HG03108 (cell line): ENCODE measurements at regions not wholly inside any gene's neighbourhood (a gene's known extent, or its start where the extent isn't known, plus 50 kb on each side); places are given as distances from the start of the nearest gene placed in this dataset.

Experiments
- ATAC-seq: cut with Tn5 transposase; IDR thresholded peaks from one replicate; pipeline ENCODE4 v1.9.1; 2021; ENCODE audit warnings: moderate library complexity; ENCODE audit not compliant: unreplicated experiment

- ATAC-seq = no peak
These were observed 191.5 kb upstream of the PARD3B start for GRCh38 chr2:204353823-204354222.

- ATAC-seq = no peak
These were observed 190.8 kb upstream of the PARD3B start for GRCh38 chr2:204354442-204354856.

GRCh38 chr2:204355688-204356087, 189.6 kb upstream of the PARD3B start:
- no peak for ATAC-seq

- ATAC-seq = no peak
These were observed 189.1 kb upstream of the PARD3B start for GRCh38 chr2:204356151-204356641.

GRCh38 chr2:204357286-204357685, 188.0 kb upstream of the PARD3B start:
- ATAC-seq = no peak

GRCh38 chr2:204359076-204359475, 186.2 kb upstream of the PARD3B start:
- ATAC-seq = no peak

- no peak for ATAC-seq
These were observed 184.9 kb upstream of the PARD3B start for GRCh38 chr2:204360218-204361007.

GRCh38 chr2:204361738-204362137, 183.5 kb upstream of the PARD3B start:
- ATAC-seq = no peak

GRCh38 chr2:204362581-204362980, 182.7 kb upstream of the PARD3B start:
- ATAC-seq = no peak

GRCh38 chr2:204363513-204363912, 181.8 kb upstream of the PARD3B start:
- no peak for ATAC-seq

GRCh38 chr2:204364860-204365535, 180.3 kb upstream of the PARD3B start:
- no peak for ATAC-seq

- no peak for ATAC-seq
These were observed 179.5 kb upstream of the PARD3B start for GRCh38 chr2:204365811-204366210.

GRCh38 chr2:204367466-204367865, 177.8 kb upstream of the PARD3B start:
- no peak for ATAC-seq

- no peak for ATAC-seq
These were observed 175.0 kb upstream of the PARD3B start for GRCh38 chr2:204370172-204370718.

- no peak for ATAC-seq
These were observed 171.3 kb upstream of the PARD3B start for GRCh38 chr2:204373942-204374341.

- ATAC-seq = no peak
These were observed 165.0 kb upstream of the PARD3B start for GRCh38 chr2:204380141-204380881.

- ATAC-seq = no peak
These were observed 158.6 kb upstream of the PARD3B start for GRCh38 chr2:204386668-204387067.

GRCh38 chr2:204389120-204389519, 156.2 kb upstream of the PARD3B start:
- no peak for ATAC-seq

- no peak for ATAC-seq
These were observed 155.4 kb upstream of the PARD3B start for GRCh38 chr2:204389856-204390255.

- ATAC-seq = no peak
These were observed 149.7 kb upstream of the PARD3B start for GRCh38 chr2:204395539-204395938.

GRCh38 chr2:204401114-204401513, 144.2 kb upstream of the PARD3B start:
- no peak for ATAC-seq
